ENCODE measurements at regions not wholly inside any gene's neighbourhood (a gene's known extent, or its start where the extent isn't known, plus 50 kb on each side); places are given as distances from the start of the nearest gene placed in this dataset.

- H3K4me3 Mint-ChIP-seq = no peak overlapping the region
- peaks cover 22% of the 10 kb centered on the region for H3K4me1 Mint-ChIP-seq
- Histone ChIP-seq H3K9ac (ENCODE audit: extremely low read depth, low read length, poor library complexity, severe bottlenecking) (no peak overlapping the region), H3K4me3 (ENCODE audit: low read length) (no peak overlapping the region), H3K27ac (ENCODE audit: low read depth, low read length) (no peak overlapping the region), H3K9me3 (ENCODE audit: control insufficient read depth, low read length) (no peaks in the 10 kb centered on the region), H3K36me3 (ENCODE audit: control insufficient read depth, insufficient read depth, low read length) (no peaks in the 10 kb centered on the region), H3K4me1 (ENCODE audit: control insufficient read depth, insufficient read depth, low read length) (peaks cover 3% of the 10 kb centered on the region), H3K27me3 (ENCODE audit: control insufficient read depth, insufficient read depth, low read length, poor library complexity, severe bottlenecking) (no peaks in the 10 kb centered on the region)
- no peaks in the 10 kb centered on the region for H3K9me3 Mint-ChIP-seq
- H3K27me3 Mint-ChIP-seq (ENCODE audit: insufficient read depth) = no peaks in the 10 kb centered on the region
- no peak for TF ChIP-seq CTCF (conservative IDR thresholded peaks at IDR 0.05)
- no peak overlapping the region for H3K27ac Mint-ChIP-seq
- no peak for DNase-seq
- no peaks in the 10 kb centered on the region for H3K36me3 Mint-ChIP-seq (ENCODE audit: low read depth)
These were observed 147.2 kb upstream of the CELF4 start for GRCh38 chr18:37712776-37713175.

GRCh38 chr18:37711766-37712505 is 146.3 kb upstream of the CELF4 start:
- TF ChIP-seq CTCF (conservative IDR thresholded peaks at IDR 0.05) = no peak
- WGBS, 2 experiments (ENCODE audit: insufficient coverage in 1 of 2, insufficient read length in 1 of 2) = 91 to 98% methylated on average over 4 of the region's 4 CpGs

GRCh38 chr18:37710726-37711125 is 145.1 kb upstream of the CELF4 start:
- TF ChIP-seq CTCF (conservative IDR thresholded peaks at IDR 0.05) = no peak
- 94% methylated on average over 1 of the region's 1 CpG; no CpG with 5 or more reads in 1 of the 2 experiments for WGBS, 2 experiments (ENCODE audit: insufficient coverage in 1 of 2, insufficient read length in 1 of 2)
- H3K36me3 ChIP-seq (ENCODE audit: control insufficient read depth, insufficient read depth, low read length) = no peaks in the 10 kb centered on the region

More at GRCh38 chr18:37711766-37712505, 146.3 kb upstream of the CELF4 start:
- no peaks in the 10 kb centered on the region for H3K9me3 ChIP-seq (ENCODE audit: control insufficient read depth, low read length)
- H3K36me3 ChIP-seq (ENCODE audit: control insufficient read depth, insufficient read depth, low read length) = no peaks in the 10 kb centered on the region
- Mint-ChIP-seq H3K4me3 (no peak overlapping the region), H3K27me3 (ENCODE audit: insufficient read depth) (no peaks in the 10 kb centered on the region), H3K4me1 (peaks cover 22% of the 10 kb centered on the region), H3K27ac (no peak overlapping the region), H3K9me3 (no peaks in the 10 kb centered on the region), H3K36me3 (ENCODE audit: low read depth) (no peaks in the 10 kb centered on the region)
- H3K4me3 ChIP-seq (ENCODE audit: low read length) = no peak overlapping the region
- H3K27ac ChIP-seq (ENCODE audit: low read depth, low read length) = no peak overlapping the region
- no peak for DNase-seq
- H3K4me1 ChIP-seq (ENCODE audit: control insufficient read depth, insufficient read depth, low read length) = peaks cover 3% of the 10 kb centered on the region
- H3K9ac ChIP-seq (ENCODE audit: extremely low read depth, low read length, poor library complexity, severe bottlenecking) = no peak overlapping the region
- H3K27me3 ChIP-seq (ENCODE audit: control insufficient read depth, insufficient read depth, low read length, poor library complexity, severe bottlenecking) = no peaks in the 10 kb centered on the region

More at GRCh38 chr18:37710726-37711125, 145.1 kb upstream of the CELF4 start:
- Mint-ChIP-seq H3K27ac (no peak overlapping the region), H3K4me3 (no peak overlapping the region), H3K9me3 (no peaks in the 10 kb centered on the region), H3K4me1 (peaks cover 17% of the 10 kb centered on the region), H3K36me3 (ENCODE audit: low read depth) (no peaks in the 10 kb centered on the region), H3K27me3 (ENCODE audit: insufficient read depth) (no peaks in the 10 kb centered on the region)
- no peak overlapping the region for H3K9ac ChIP-seq (ENCODE audit: extremely low read depth, low read length, poor library complexity, severe bottlenecking)
- H3K4me3 ChIP-seq (ENCODE audit: low read length) = no peak overlapping the region
- H3K27me3 ChIP-seq (ENCODE audit: control insufficient read depth, insufficient read depth, low read length, poor library complexity, severe bottlenecking) = no peaks in the 10 kb centered on the region
- no peak for DNase-seq
- no peak overlapping the region for H3K27ac ChIP-seq (ENCODE audit: low read depth, low read length)
- H3K9me3 ChIP-seq (ENCODE audit: control insufficient read depth, low read length) = no peaks in the 10 kb centered on the region
- peaks cover 3% of the 10 kb centered on the region for H3K4me1 ChIP-seq (ENCODE audit: control insufficient read depth, insufficient read depth, low read length)

Data from endodermal cell (in vitro differentiated cells).